ENCODE measurements at regions not wholly inside any gene's neighbourhood (a gene's known extent, or its start where the extent isn't known, plus 50 kb on each side); places are given as distances from the start of the nearest gene placed in this dataset.
"Not testable (repeated sequence)": the region's sequence is repeated elsewhere in the genome, so short reads cannot be mapped to it uniquely, and the experiment has no call there.

GRCh38 chrX:88072339-88073030 is 554.9 kb downstream of the KLHL4 start:
- POLR2A ChIA-PET = no interaction called here
- no CpG with 5 or more reads among the region's 2 CpGs for WGBS (ENCODE audit: insufficient coverage)
- CTCF ChIA-PET = no interaction called here

GRCh38 chrX:88101968-88102367 is 584.4 kb downstream of the KLHL4 start:
- Histone ChIP-seq H3K9me3 (ENCODE audit: control extremely low read depth in 1 of 5, control insufficient read depth in 4 of 5, insufficient read depth in 2 of 5, low read depth in 1 of 5, low read length in 4 of 5) (no peaks in the 10 kb centered on the region), H3K36me3 (ENCODE audit: control insufficient read depth in 4 of 4, insufficient read depth in 4 of 4, low read length in 3 of 4) (no peaks in the 10 kb centered on the region), H3K27me3 (replicated peaks in 2 of 5; ENCODE audit: control insufficient read depth in 4 of 5, insufficient read depth in 5 of 5, low read length in 4 of 5) (peaks cover 0 to 2% (median 0%) of the 10 kb centered on the region in 5 experiments), H3K4me3 (ENCODE audit: control insufficient read depth in 1 of 7, extremely low read depth in 1 of 7, insufficient read depth in 4 of 7, low read depth in 2 of 7, low read length in 6 of 7) (no peak overlapping the region), H3K27ac (ENCODE audit: insufficient read depth in 1 of 2, low read depth in 1 of 2, low read length in 2 of 2, poor library complexity in 1 of 2, severe bottlenecking in 2 of 2) (no peak overlapping the region), H3K4me1 (ENCODE audit: control extremely low read depth in 1 of 4, control insufficient read depth in 4 of 4, insufficient read depth in 4 of 4, low read length in 3 of 4) (no peaks in the 10 kb centered on the region)
- POLR2A ChIA-PET = no interaction called here
- CTCF ChIA-PET = no interaction called here
- no peak for DNase-seq
- WGBS (ENCODE audit: insufficient coverage) = 6% methylated on average over 2 of the region's 2 CpGs

More at GRCh38 chrX:88072339-88073030, 554.9 kb downstream of the KLHL4 start:
- Histone ChIP-seq H3K9me3 (ENCODE audit: control extremely low read depth in 1 of 5, control insufficient read depth in 4 of 5, insufficient read depth in 2 of 5, low read depth in 1 of 5, low read length in 4 of 5) (no peaks in the 10 kb centered on the region), H3K4me1 (ENCODE audit: control extremely low read depth in 1 of 4, control insufficient read depth in 4 of 4, insufficient read depth in 4 of 4, low read length in 3 of 4) (no peaks in the 10 kb centered on the region), H3K4me3 (ENCODE audit: control insufficient read depth in 1 of 7, extremely low read depth in 1 of 7, insufficient read depth in 4 of 7, low read depth in 2 of 7, low read length in 6 of 7) (no peak overlapping the region), H3K27ac (ENCODE audit: insufficient read depth in 1 of 2, low read depth in 1 of 2, low read length in 2 of 2, poor library complexity in 1 of 2, severe bottlenecking in 2 of 2) (no peak overlapping the region), H3K27me3 (replicated peaks in 2 of 5; ENCODE audit: control insufficient read depth in 4 of 5, insufficient read depth in 5 of 5, low read length in 4 of 5) (no peaks in the 10 kb centered on the region), H3K36me3 (ENCODE audit: control insufficient read depth in 4 of 4, insufficient read depth in 4 of 4, low read length in 3 of 4) (no peaks in the 10 kb centered on the region)
- no peak for DNase-seq

- H3K27ac ChIP-seq (ENCODE audit: insufficient read depth in 1 of 2, low read depth in 1 of 2, low read length in 2 of 2, poor library complexity in 1 of 2, severe bottlenecking in 2 of 2) = no peak overlapping the region
- no peaks in the 10 kb centered on the region for H3K4me1 ChIP-seq (ENCODE audit: control extremely low read depth in 1 of 4, control insufficient read depth in 4 of 4, insufficient read depth in 4 of 4, low read length in 3 of 4)
- no peak for DNase-seq
- ChIA-PET CTCF (no interaction called here), POLR2A (no interaction called here)
- no peaks in the 10 kb centered on the region for H3K9me3 ChIP-seq (ENCODE audit: control extremely low read depth in 1 of 5, control insufficient read depth in 4 of 5, insufficient read depth in 2 of 5, low read depth in 1 of 5, low read length in 4 of 5)
- H3K36me3 ChIP-seq (ENCODE audit: control insufficient read depth in 4 of 4, insufficient read depth in 4 of 4, low read length in 3 of 4) = no peaks in the 10 kb centered on the region
- WGBS (ENCODE audit: insufficient coverage) = no CpG with 5 or more reads among the region's 3 CpGs
- H3K4me3 ChIP-seq (ENCODE audit: control insufficient read depth in 1 of 7, extremely low read depth in 1 of 7, insufficient read depth in 4 of 7, low read depth in 2 of 7, low read length in 6 of 7) = no peak overlapping the region
- H3K27me3 ChIP-seq (replicated peaks in 2 of 5; ENCODE audit: control insufficient read depth in 4 of 5, insufficient read depth in 5 of 5, low read length in 4 of 5) = peaks cover 0 to 3% (median 0%) of the 10 kb centered on the region in 5 experiments
Measured at GRCh38 chrX:88135735-88136134, 611.3 kb upstream of the CPXCR1 start.

- Histone ChIP-seq H3K27me3 (replicated peaks in 2 of 5; ENCODE audit: control insufficient read depth in 4 of 5, insufficient read depth in 5 of 5, low read length in 4 of 5) (peaks cover 0 to 3% (median 0%) of the 10 kb centered on the region in 5 experiments), H3K36me3 (ENCODE audit: control insufficient read depth in 4 of 4, insufficient read depth in 4 of 4, low read length in 3 of 4) (no peaks in the 10 kb centered on the region), H3K4me3 (ENCODE audit: control insufficient read depth in 1 of 7, extremely low read depth in 1 of 7, insufficient read depth in 4 of 7, low read depth in 2 of 7, low read length in 6 of 7) (no peak overlapping the region), H3K9me3 (ENCODE audit: control extremely low read depth in 1 of 5, control insufficient read depth in 4 of 5, insufficient read depth in 2 of 5, low read depth in 1 of 5, low read length in 4 of 5) (no peaks in the 10 kb centered on the region), H3K27ac (ENCODE audit: insufficient read depth in 1 of 2, low read depth in 1 of 2, low read length in 2 of 2, poor library complexity in 1 of 2, severe bottlenecking in 2 of 2) (no peak overlapping the region), H3K4me1 (ENCODE audit: control extremely low read depth in 1 of 4, control insufficient read depth in 4 of 4, insufficient read depth in 4 of 4, low read length in 3 of 4) (no peaks in the 10 kb centered on the region)
- ChIA-PET CTCF (no interaction called here), POLR2A (no interaction called here)
- no peak for DNase-seq
- WGBS (ENCODE audit: insufficient coverage) = 100% methylated on average over 1 of the region's 3 CpGs
Measured at GRCh38 chrX:88136328-88136727, 610.7 kb upstream of the CPXCR1 start.

GRCh38 chrX:88146577-88146976 is 600.4 kb upstream of the CPXCR1 start:
- CTCF ChIA-PET = no interaction called here
- no peak for DNase-seq

GRCh38 chrX:88170553-88170952 is 576.5 kb upstream of the CPXCR1 start:
- Histone ChIP-seq H3K27ac (ENCODE audit: insufficient read depth in 1 of 2, low read depth in 1 of 2, low read length in 2 of 2, poor library complexity in 1 of 2, severe bottlenecking in 2 of 2) (no peak overlapping the region), H3K9me3 (ENCODE audit: control extremely low read depth in 1 of 5, control insufficient read depth in 4 of 5, insufficient read depth in 2 of 5, low read depth in 1 of 5, low read length in 4 of 5) (peaks cover 0 to 3% (median 0%) of the 10 kb centered on the region in 5 experiments), H3K4me1 (ENCODE audit: control extremely low read depth in 1 of 4, control insufficient read depth in 4 of 4, insufficient read depth in 4 of 4, low read length in 3 of 4) (no peaks in the 10 kb centered on the region), H3K27me3 (replicated peaks in 2 of 5; ENCODE audit: control insufficient read depth in 4 of 5, insufficient read depth in 5 of 5, low read length in 4 of 5) (no peaks in the 10 kb centered on the region), H3K36me3 (ENCODE audit: control insufficient read depth in 4 of 4, insufficient read depth in 4 of 4, low read length in 3 of 4) (no peaks in the 10 kb centered on the region), H3K4me3 (ENCODE audit: control insufficient read depth in 1 of 7, extremely low read depth in 1 of 7, insufficient read depth in 4 of 7, low read depth in 2 of 7, low read length in 6 of 7) (no peak overlapping the region)
- POLR2A ChIA-PET = no interaction called here
- WGBS (ENCODE audit: insufficient coverage) = no CpG with 5 or more reads among the region's 3 CpGs
- DNase-seq = no peak
- CTCF ChIA-PET = no interaction called here

More at GRCh38 chrX:88146577-88146976, 600.4 kb upstream of the CPXCR1 start:
- no peaks in the 10 kb centered on the region for H3K9me3 ChIP-seq (ENCODE audit: control extremely low read depth in 1 of 5, control insufficient read depth in 4 of 5, insufficient read depth in 2 of 5, low read depth in 1 of 5, low read length in 4 of 5)
- H3K27ac ChIP-seq (ENCODE audit: insufficient read depth in 1 of 2, low read depth in 1 of 2, low read length in 2 of 2, poor library complexity in 1 of 2, severe bottlenecking in 2 of 2) = no peak overlapping the region
- no peaks in the 10 kb centered on the region for H3K27me3 ChIP-seq (replicated peaks in 2 of 5; ENCODE audit: control insufficient read depth in 4 of 5, insufficient read depth in 5 of 5, low read length in 4 of 5)
- H3K4me1 ChIP-seq (ENCODE audit: control extremely low read depth in 1 of 4, control insufficient read depth in 4 of 4, insufficient read depth in 4 of 4, low read length in 3 of 4) = no peaks in the 10 kb centered on the region
- POLR2A ChIA-PET = no interaction called here
- no CpG with 5 or more reads among the region's 1 CpG for WGBS (ENCODE audit: insufficient coverage)
- no peak overlapping the region for H3K4me3 ChIP-seq (ENCODE audit: control insufficient read depth in 1 of 7, extremely low read depth in 1 of 7, insufficient read depth in 4 of 7, low read depth in 2 of 7, low read length in 6 of 7)
- H3K36me3 ChIP-seq (ENCODE audit: control insufficient read depth in 4 of 4, insufficient read depth in 4 of 4, low read length in 3 of 4) = no peaks in the 10 kb centered on the region

- H3K4me1 ChIP-seq (ENCODE audit: control extremely low read depth in 1 of 4, control insufficient read depth in 4 of 4, insufficient read depth in 4 of 4, low read length in 3 of 4); H3K9me3 ChIP-seq (ENCODE audit: control extremely low read depth in 1 of 5, control insufficient read depth in 4 of 5, insufficient read depth in 2 of 5, low read depth in 1 of 5, low read length in 4 of 5); CTCF ChIA-PET; H3K4me3 ChIP-seq (ENCODE audit: control insufficient read depth in 1 of 7, extremely low read depth in 1 of 7, insufficient read depth in 4 of 7, low read depth in 2 of 7, low read length in 6 of 7); H3K27me3 ChIP-seq (replicated peaks in 2 of 5; ENCODE audit: control insufficient read depth in 4 of 5, insufficient read depth in 5 of 5, low read length in 4 of 5); H3K27ac ChIP-seq (ENCODE audit: insufficient read depth in 1 of 2, low read depth in 1 of 2, low read length in 2 of 2, poor library complexity in 1 of 2, severe bottlenecking in 2 of 2); H3K36me3 ChIP-seq (ENCODE audit: control insufficient read depth in 4 of 4, insufficient read depth in 4 of 4, low read length in 3 of 4); POLR2A ChIA-PET: not testable (repeated sequence)
- DNase-seq = peak in 1 of 3 donors; percentile 1
- WGBS (ENCODE audit: insufficient coverage) = 13% methylated on average over 1 of the region's 4 CpGs
Measured at GRCh38 chrX:88173932-88174440, 573.0 kb upstream of the CPXCR1 start.

Measured in common myeloid progenitor, CD34-positive (primary cell).